ENCODE measurements at regions not wholly inside any gene's neighbourhood (a gene's known extent, or its start where the extent isn't known, plus 50 kb on each side); places are given as distances from the start of the nearest gene placed in this dataset.
"Not testable (repeated sequence)": the region's sequence is repeated elsewhere in the genome, so short reads cannot be mapped to it uniquely, and the experiment has no call there.

- no peaks in the 10 kb centered on the region for H3K36me3 ChIP-seq (replicated peaks)
- in situ Hi-C loops (cut with HindIII; ENCODE audit: low pct_ligation_motif_present, low sequenced_read_pairs), result no loop called here
- H3K27me3 ChIP-seq (replicated peaks), result no peaks in the 10 kb centered on the region
- H3K4me3 ChIP-seq (ENCODE audit: low read depth, low read length), result no peak overlapping the region
- TF ChIP-seq, protein P1, sequence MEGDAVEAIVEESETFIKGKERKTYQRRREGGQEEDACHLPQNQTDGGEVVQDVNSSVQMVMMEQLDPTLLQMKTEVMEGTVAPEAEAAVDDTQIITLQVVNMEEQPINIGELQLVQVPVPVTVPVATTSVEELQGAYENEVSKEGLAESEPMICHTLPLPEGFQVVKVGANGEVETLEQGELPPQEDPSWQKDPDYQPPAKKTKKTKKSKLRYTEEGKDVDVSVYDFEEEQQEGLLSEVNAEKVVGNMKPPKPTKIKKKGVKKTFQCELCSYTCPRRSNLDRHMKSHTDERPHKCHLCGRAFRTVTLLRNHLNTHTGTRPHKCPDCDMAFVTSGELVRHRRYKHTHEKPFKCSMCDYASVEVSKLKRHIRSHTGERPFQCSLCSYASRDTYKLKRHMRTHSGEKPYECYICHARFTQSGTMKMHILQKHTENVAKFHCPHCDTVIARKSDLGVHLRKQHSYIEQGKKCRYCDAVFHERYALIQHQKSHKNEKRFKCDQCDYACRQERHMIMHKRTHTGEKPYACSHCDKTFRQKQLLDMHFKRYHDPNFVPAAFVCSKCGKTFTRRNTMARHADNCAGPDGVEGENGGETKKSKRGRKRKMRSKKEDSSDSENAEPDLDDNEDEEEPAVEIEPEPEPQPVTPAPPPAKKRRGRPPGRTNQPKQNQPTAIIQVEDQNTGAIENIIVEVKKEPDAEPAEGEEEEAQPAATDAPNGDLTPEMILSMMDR (IDR thresholded peaks at IDR 0.05; ENCODE audit: low read depth, low read length, missing control alignments), result no peak
- no peak for DNase-seq
- H3K27ac ChIP-seq, result no peak overlapping the region
These were observed 819.7 kb downstream of the TMEM121 start for GRCh38 chr14:106346084-106346483.

DNA sequence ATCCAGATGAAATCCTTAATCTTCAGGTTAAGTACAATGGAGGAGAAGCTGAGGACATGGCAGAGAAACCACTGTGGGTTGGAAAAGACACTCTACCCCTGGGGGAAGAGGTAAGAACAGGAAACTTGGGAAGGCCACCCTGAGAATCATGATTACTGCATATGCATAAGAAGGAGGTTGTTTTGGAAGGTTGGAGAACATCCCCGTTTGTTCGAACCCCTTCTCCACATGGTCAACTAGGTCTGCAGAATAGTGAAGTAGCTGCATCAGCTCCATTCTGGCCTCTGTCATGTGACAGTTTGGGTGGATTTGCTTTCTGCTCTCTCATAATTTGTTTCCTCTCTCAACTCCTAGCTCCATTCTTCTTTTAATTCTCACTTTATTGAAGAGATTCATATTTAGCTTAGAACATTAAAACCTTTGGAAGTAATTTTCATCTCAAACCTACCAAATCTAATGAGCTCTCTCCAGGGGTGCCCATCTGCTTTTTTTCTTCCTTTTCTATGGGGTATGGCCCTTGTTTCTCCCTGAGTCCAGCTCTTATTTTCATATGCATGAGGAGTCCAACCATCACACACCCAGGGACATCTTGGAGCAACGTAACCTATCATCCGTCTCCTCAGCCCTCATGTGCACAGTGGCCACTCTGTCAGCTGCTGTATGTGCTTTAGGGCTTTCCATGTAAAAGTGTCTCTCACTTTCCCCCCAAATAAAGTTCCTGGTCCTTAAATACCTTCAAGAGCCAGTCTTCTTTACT lies 820.3 kb downstream of the TMEM121 start:
- in situ Hi-C loops (cut with HindIII; ENCODE audit: low pct_ligation_motif_present, low sequenced_read_pairs), result no loop called here
- no peak overlapping the region for H3K4me3 ChIP-seq (ENCODE audit: low read depth, low read length)
- H3K27ac ChIP-seq, result no peak overlapping the region
- TF ChIP-seq, protein P1 (IDR thresholded peaks at IDR 0.05; ENCODE audit: low read depth, low read length, missing control alignments), result no peak
- H3K27me3 ChIP-seq (replicated peaks), result no peaks in the 10 kb centered on the region
- H3K36me3 ChIP-seq (replicated peaks), result no peaks in the 10 kb centered on the region
- DNase-seq, result no peak

DNA sequence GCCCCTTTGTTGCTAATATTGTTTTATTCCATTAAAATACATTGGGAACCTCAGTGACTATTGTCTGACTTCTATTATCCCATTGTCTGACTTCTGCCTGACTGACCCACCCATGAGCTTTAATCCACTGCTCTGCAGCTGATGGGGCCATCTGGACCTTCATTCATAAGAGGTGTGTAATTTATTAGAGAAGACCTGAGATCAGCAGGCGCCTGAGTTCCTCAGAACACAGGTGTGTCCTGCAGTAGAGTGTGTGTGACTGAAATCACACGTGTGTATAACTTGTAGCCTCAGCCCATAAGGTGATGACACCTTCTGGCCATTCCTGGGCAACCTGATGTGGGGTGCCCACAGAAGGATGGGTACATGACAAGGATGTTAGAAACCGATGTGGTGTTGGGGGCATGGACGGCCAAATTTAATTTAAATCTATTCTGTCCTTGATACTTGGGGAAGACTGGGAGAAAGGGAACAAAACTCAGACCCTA lies 821.0 kb downstream of the TMEM121 start:
- TF ChIP-seq, protein P1 (IDR thresholded peaks at IDR 0.05; ENCODE audit: low read depth, low read length, missing control alignments), result no peak
- no peak for DNase-seq
- H3K36me3 ChIP-seq (replicated peaks), result no peaks in the 10 kb centered on the region
- in situ Hi-C loops (cut with HindIII; ENCODE audit: low pct_ligation_motif_present, low sequenced_read_pairs), result no loop called here
- H3K27ac ChIP-seq, result no peak overlapping the region
- H3K27me3 ChIP-seq (replicated peaks), result no peaks in the 10 kb centered on the region
- H3K4me3 ChIP-seq (ENCODE audit: low read depth, low read length), result no peak overlapping the region

GRCh38 chr14:106347890-106348755 lies 821.7 kb downstream of the TMEM121 start:
- no peak overlapping the region for H3K27ac ChIP-seq
- H3K36me3 ChIP-seq (replicated peaks), result no peaks in the 10 kb centered on the region
- in situ Hi-C loops (cut with HindIII; ENCODE audit: low pct_ligation_motif_present, low sequenced_read_pairs), result no loop called here
- no peaks in the 10 kb centered on the region for H3K27me3 ChIP-seq (replicated peaks)
- DNase-seq, result no peak
- TF ChIP-seq, protein P1 (IDR thresholded peaks at IDR 0.05; ENCODE audit: low read depth, low read length, missing control alignments), result no peak
- no peak overlapping the region for H3K4me3 ChIP-seq (ENCODE audit: low read depth, low read length)

DNA sequence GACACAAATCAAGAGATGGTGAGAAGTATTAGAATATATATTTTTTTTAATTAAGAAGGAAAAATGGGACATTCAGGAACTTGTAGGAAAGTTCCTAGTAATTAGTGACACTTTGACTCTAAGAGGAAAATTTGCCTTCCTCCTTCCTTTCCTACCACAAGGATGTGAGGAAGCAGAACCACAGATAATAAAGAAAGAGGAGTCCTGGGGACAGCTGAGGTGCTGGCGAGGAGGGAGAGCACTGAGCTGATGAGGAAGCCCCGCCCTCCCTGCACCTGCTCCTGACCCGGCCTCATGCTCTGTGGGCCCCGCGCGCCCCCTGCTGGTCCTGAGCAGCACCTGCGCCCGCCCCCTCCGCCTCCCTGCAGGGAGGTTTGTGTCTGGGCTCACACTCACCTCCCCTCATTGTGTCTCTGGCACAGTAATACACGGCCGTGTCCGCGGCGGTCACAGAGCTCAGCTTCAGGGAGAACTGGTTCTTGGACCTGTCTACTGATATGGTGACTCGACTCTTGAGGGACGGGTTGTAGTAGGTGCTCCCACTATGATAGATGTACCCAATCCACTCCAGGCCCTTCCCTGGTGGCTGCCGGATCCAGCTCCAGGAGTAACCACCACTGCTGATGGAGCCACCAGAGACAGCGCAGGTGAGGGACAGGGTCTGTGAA lies 822.6 kb downstream of the TMEM121 start:
- H3K27ac ChIP-seq; H3K27me3 ChIP-seq (replicated peaks); DNase-seq; H3K4me3 ChIP-seq (ENCODE audit: low read depth, low read length); in situ Hi-C loops (cut with HindIII; ENCODE audit: low pct_ligation_motif_present, low sequenced_read_pairs); H3K36me3 ChIP-seq (replicated peaks): not testable (repeated sequence)
- TF ChIP-seq, protein P1 (IDR thresholded peaks at IDR 0.05; ENCODE audit: low read depth, low read length, missing control alignments), result peak; percentile 29

- H3K36me3 ChIP-seq (replicated peaks); H3K4me3 ChIP-seq (ENCODE audit: low read depth, low read length); H3K27ac ChIP-seq; H3K27me3 ChIP-seq (replicated peaks); in situ Hi-C loops (cut with HindIII; ENCODE audit: low pct_ligation_motif_present, low sequenced_read_pairs); DNase-seq: not testable (repeated sequence)
These were observed 823.5 kb downstream of the TMEM121 start for GRCh38 chr14:106349678-106350457.

DNA sequence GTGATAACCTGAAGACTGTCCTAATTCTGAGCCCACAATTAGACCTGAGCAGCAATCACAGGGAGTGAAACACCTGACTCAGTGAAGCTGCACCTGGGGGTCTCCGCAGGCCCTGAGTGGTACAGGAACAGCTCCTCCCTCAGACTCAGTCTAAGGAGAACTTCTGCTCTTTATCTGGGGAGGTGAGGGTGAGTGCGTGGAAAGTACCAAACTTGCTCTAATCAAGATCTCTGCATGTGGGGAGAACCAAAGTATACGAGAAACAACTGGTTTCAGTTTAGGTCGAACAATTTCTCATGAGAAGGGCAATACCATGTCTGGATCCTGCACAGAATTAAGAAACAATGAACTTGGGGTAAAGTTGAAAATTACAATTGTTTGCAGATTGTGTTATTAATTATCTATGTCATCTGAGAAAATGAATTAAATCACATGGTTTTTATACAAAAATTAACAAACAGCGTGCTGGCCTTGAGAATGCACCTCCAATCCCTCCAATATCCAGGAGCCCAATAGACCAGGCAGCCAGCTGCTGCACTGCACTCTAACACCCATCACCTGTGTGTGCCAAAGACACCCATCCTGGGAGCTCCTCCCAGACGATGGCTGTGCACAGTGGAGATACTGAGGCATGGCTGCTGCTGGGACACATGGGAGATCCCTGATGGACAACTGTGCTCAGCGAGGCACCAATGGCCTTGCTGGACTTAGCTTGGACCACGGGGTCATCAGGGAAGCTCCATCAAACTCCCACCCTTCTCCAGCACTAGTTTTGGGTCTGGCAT lies 828.8 kb downstream of the TMEM121 start:
- H3K27ac ChIP-seq; in situ Hi-C loops (cut with HindIII; ENCODE audit: low pct_ligation_motif_present, low sequenced_read_pairs); H3K36me3 ChIP-seq (replicated peaks); DNase-seq; H3K27me3 ChIP-seq (replicated peaks); H3K4me3 ChIP-seq (ENCODE audit: low read depth, low read length): not testable (repeated sequence)

Data from brain microvascular endothelial cell (primary cell).